ENCODE measurements at regions not wholly inside any gene's neighbourhood (a gene's known extent, or its start where the extent isn't known, plus 50 kb on each side); places are given as distances from the start of the nearest gene placed in this dataset.

DNA sequence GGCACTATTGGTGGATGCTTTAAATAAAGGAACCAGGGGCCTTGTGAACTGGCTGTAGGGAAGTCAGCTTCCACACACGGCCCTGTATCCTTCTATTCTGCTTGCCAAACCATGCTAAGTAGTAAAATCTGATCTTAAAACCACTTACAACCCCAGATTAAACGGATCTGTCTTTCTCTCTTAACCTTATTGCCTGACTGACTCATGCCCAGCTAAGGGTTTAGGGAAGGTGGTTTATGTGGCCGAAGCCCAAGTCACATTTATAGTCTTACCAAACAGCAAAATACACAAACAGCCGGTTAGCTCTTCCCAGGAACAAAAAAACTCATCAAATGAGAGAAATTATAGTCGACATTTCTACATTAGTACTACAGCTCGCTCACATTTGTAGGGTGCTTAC lies 988.4 kb upstream of the TENM3 start:
- H3K23ac ChIP-seq (ENCODE audit: low read depth, low read length) = no peak overlapping the region
- no peak overlapping the region for H3K18ac ChIP-seq (ENCODE audit: low read depth, low read length)
- H3K4me2 ChIP-seq (ENCODE audit: low read depth, low read length) = no peak overlapping the region
- no peak for ATAC-seq (ENCODE audit: low read depth)
- H2BK20ac ChIP-seq (ENCODE audit: low read depth, low read length) = no peak overlapping the region
- intact Hi-C loops (cut with micrococcal nuclease) = no loop called here
- POLR2A ChIA-PET (ENCODE audit: unreplicated experiment) = no interaction called here
- H3K27ac ChIP-seq (ENCODE audit: insufficient read depth, low read length) = no peak overlapping the region
- H3K27me3 ChIP-seq (ENCODE audit: control insufficient read depth, insufficient read depth, low read length) = no peaks in the 10 kb centered on the region
- H4K8ac ChIP-seq (ENCODE audit: low read depth in 2 of 2, low read length in 2 of 2) = no peak overlapping the region
- no peak overlapping the region for H2BK120ac ChIP-seq (ENCODE audit: low read depth, low read length)
- H3K4me3 ChIP-seq (ENCODE audit: insufficient read depth, low read depth, low read length) = no peak overlapping the region
- no peaks in the 10 kb centered on the region for H3K79me1 ChIP-seq (ENCODE audit: low read depth in 1 of 2, low read length in 2 of 2)
- BruUV-seq (replicated peaks) = no TSS peak
- no peak for DNase-seq
- TF ChIP-seq, protein P1, sequence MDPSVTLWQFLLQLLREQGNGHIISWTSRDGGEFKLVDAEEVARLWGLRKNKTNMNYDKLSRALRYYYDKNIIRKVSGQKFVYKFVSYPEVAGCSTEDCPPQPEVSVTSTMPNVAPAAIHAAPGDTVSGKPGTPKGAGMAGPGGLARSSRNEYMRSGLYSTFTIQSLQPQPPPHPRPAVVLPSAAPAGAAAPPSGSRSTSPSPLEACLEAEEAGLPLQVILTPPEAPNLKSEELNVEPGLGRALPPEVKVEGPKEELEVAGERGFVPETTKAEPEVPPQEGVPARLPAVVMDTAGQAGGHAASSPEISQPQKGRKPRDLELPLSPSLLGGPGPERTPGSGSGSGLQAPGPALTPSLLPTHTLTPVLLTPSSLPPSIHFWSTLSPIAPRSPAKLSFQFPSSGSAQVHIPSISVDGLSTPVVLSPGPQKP (IDR thresholded peaks at IDR 0.05; ENCODE audit: borderline replicate concordance, low read depth, low read length) = no peak
- TF ChIP-seq, protein P2, sequence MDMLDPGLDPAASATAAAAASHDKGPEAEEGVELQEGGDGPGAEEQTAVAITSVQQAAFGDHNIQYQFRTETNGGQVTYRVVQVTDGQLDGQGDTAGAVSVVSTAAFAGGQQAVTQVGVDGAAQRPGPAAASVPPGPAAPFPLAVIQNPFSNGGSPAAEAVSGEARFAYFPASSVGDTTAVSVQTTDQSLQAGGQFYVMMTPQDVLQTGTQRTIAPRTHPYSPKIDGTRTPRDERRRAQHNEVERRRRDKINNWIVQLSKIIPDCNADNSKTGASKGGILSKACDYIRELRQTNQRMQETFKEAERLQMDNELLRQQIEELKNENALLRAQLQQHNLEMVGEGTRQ (IDR thresholded peaks at IDR 0.05; ENCODE audit: low read depth, low read length) = no peak
- TF ChIP-seq RAD21 (IDR thresholded peaks at IDR 0.05; ENCODE audit: low read length) = no peak
- TF ChIP-seq CEBPB (IDR thresholded peaks at IDR 0.05; ENCODE audit: low read depth, low read length) = no peak
- no peak for TF ChIP-seq MXI1 (IDR thresholded peaks at IDR 0.05; ENCODE audit: borderline replicate concordance, low read depth, low read length)
- TF ChIP-seq CHD1 (IDR thresholded peaks at IDR 0.05; ENCODE audit: low read depth, low read length) = no peak
- TF ChIP-seq SMC3 (IDR thresholded peaks at IDR 0.05; ENCODE audit: low read depth, low read length) = no peak
- no peak for TF ChIP-seq RFX5 (IDR thresholded peaks at IDR 0.05; ENCODE audit: low read depth, low read length)
- no peak for TF ChIP-seq MAZ (IDR thresholded peaks at IDR 0.05; ENCODE audit: borderline replicate concordance, low read depth, low read length)
- no peak for TF ChIP-seq MAFK (IDR thresholded peaks at IDR 0.05; ENCODE audit: low read depth, low read length)
- TF ChIP-seq, protein P3, sequence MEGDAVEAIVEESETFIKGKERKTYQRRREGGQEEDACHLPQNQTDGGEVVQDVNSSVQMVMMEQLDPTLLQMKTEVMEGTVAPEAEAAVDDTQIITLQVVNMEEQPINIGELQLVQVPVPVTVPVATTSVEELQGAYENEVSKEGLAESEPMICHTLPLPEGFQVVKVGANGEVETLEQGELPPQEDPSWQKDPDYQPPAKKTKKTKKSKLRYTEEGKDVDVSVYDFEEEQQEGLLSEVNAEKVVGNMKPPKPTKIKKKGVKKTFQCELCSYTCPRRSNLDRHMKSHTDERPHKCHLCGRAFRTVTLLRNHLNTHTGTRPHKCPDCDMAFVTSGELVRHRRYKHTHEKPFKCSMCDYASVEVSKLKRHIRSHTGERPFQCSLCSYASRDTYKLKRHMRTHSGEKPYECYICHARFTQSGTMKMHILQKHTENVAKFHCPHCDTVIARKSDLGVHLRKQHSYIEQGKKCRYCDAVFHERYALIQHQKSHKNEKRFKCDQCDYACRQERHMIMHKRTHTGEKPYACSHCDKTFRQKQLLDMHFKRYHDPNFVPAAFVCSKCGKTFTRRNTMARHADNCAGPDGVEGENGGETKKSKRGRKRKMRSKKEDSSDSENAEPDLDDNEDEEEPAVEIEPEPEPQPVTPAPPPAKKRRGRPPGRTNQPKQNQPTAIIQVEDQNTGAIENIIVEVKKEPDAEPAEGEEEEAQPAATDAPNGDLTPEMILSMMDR (conservative IDR thresholded peaks at IDR 0.05; ENCODE audit: low read depth, low read length) = no peak
- no peak for TF ChIP-seq POLR2A (IDR thresholded peaks at IDR 0.05; ENCODE audit: low read depth, low read length)
- TF ChIP-seq NFE2L2 (IDR thresholded peaks at IDR 0.05; ENCODE audit: low read depth, low read length) = no peak
- no peak for TF ChIP-seq RCOR1 (IDR thresholded peaks at IDR 0.05; ENCODE audit: insufficient replicate concordance, low read length)
- no peak overlapping the region for H3K4ac ChIP-seq (ENCODE audit: low read depth, low read length)
- no peak overlapping the region for H2AK9ac ChIP-seq (replicated peaks; ENCODE audit: low read depth, low read length, poor library complexity)
- no peak overlapping the region for H3K14ac ChIP-seq (replicated peaks; ENCODE audit: low read depth, low read length)
- dilution Hi-C loops (cut with HindIII; ENCODE audit: low sequenced_read_pairs, unreplicated experiment) = no loop called here
- H3K56ac ChIP-seq (ENCODE audit: extremely low read depth, insufficient read depth, low read length) = no peak overlapping the region
- H3K9me1 ChIP-seq (ENCODE audit: insufficient read depth, low read length) = no peaks in the 10 kb centered on the region
- H2BK15ac ChIP-seq (ENCODE audit: low read depth, low read length) = no peak overlapping the region
- no CpG with 5 or more reads among the region's 6 CpGs for WGBS, 2 experiments (ENCODE audit: extremely low coverage in 2 of 2, insufficient read length in 1 of 2)
- CTCF ChIA-PET = no interaction called here
- no peak overlapping the region for H3K9ac ChIP-seq (ENCODE audit: low read depth, low read length)
- no peaks in the 10 kb centered on the region for H3K36me3 ChIP-seq (ENCODE audit: control insufficient read depth, insufficient read depth, low read length)
- no peak overlapping the region for H4K5ac ChIP-seq (ENCODE audit: low read depth, low read length)
- H2AFZ ChIP-seq (replicated peaks; ENCODE audit: low read length, poor library complexity) = no peak overlapping the region
- no peak overlapping the region for H2AK5ac ChIP-seq (ENCODE audit: low read depth, low read length)
- in situ Hi-C loops (cut with MboI; ENCODE audit: low sequenced_read_pairs) = no loop called here
- H4K20me1 ChIP-seq (ENCODE audit: insufficient read depth, low read length) = no peaks in the 10 kb centered on the region
- H3K9me3 ChIP-seq (ENCODE audit: control insufficient read depth, insufficient read depth, low read length) = no peaks in the 10 kb centered on the region
- H4K91ac ChIP-seq (ENCODE audit: insufficient read depth, low read depth, low read length) = no peak overlapping the region
- no peaks in the 10 kb centered on the region for H3K4me1 ChIP-seq (ENCODE audit: control insufficient read depth, insufficient read depth, low read length)
- H2BK5ac ChIP-seq (ENCODE audit: low read depth, low read length, poor library complexity, severe bottlenecking) = no peak overlapping the region

All from IMR-90 (cell line).